IMR-90 (cell line): ENCODE measurements at regions not wholly inside any gene's neighbourhood (a gene's known extent, or its start where the extent isn't known, plus 50 kb on each side); places are given as distances from the start of the nearest gene placed in this dataset.

Experiments
- ATAC-seq: fragments of 200-7000 bp; cut with Tn5 transposase; 2 replicates; pipeline ENCODE4 v1.9.1; 2020; ENCODE audit warnings: low read depth, mild to moderate bottlenecking, moderate library complexity
- BruUV-seq: library from RNA; stranded (reverse); fragments of 400-500 nt; replicated peaks from 2 replicates; lab custom pipeline; 2021; lab: Mats Ljungman, UMichigan
- CTCF ChIA-PET: fragments of 300-600 bp; formaldehyde crosslinking; extraction: SDS; loops from one replicate; lab custom pipeline; 2021; ENCODE audit warnings: antibody characterized with exemption; lab: Yijun Ruan, JAX
- POLR2A ChIA-PET: fragments of 300-600 bp; sonication (Branson Sonifier 250); formaldehyde crosslinking; loops from one replicate; lab custom pipeline; 2022; ENCODE audit warnings: antibody characterized with exemption; ENCODE audit not compliant: unreplicated experiment; lab: Charles Lee
- DNase-seq: peaks from one replicate; pipeline ENCODE4 v3.0.0; 2013
- H2AFZ ChIP-seq: replicated peaks from 2 replicates; pipeline ENCODE3; 2013; ENCODE audit warnings: low read length, mild to moderate bottlenecking; ENCODE audit not compliant: poor library complexity
- H2AK5ac ChIP-seq: 2 replicates; pipeline ENCODE4 v1.6.1; 2013; ENCODE audit warnings: low read depth, low read length, inconsistent platforms
- H2AK9ac ChIP-seq: replicated peaks from 2 replicates; pipeline ENCODE3; 2013; ENCODE audit warnings: mild to moderate bottlenecking, low read depth, low read length, moderate library complexity; ENCODE audit not compliant: poor library complexity
- H2BK120ac ChIP-seq: 2 replicates; pipeline ENCODE4 v1.6.1; 2013; ENCODE audit warnings: low read depth, low read length, inconsistent platforms
- H2BK15ac ChIP-seq: 3 replicates; pipeline ENCODE4 v1.6.1; 2013; ENCODE audit warnings: low read depth, low read length, inconsistent platforms
- H2BK20ac ChIP-seq: 2 replicates; pipeline ENCODE4 v1.6.1; 2013; ENCODE audit warnings: low read depth, mild to moderate bottlenecking, inconsistent platforms, low read length, moderate library complexity
- H2BK5ac ChIP-seq: 2 replicates; pipeline ENCODE4 v1.6.1; 2013; ENCODE audit warnings: mild to moderate bottlenecking, low read depth, low read length, inconsistent platforms; ENCODE audit not compliant: poor library complexity, severe bottlenecking
- H3K14ac ChIP-seq: replicated peaks from 2 replicates; pipeline ENCODE4 v1.6.1; 2013; ENCODE audit warnings: low read depth, low read length, inconsistent platforms
- H3K18ac ChIP-seq: 2 replicates; pipeline ENCODE4 v1.6.1; 2013; ENCODE audit warnings: low read depth, low read length, control low read depth
- H3K23ac ChIP-seq: 2 replicates; pipeline ENCODE4 v1.6.1; 2013; ENCODE audit warnings: low read depth, low read length, inconsistent platforms
- H3K27ac ChIP-seq: 2 replicates; pipeline ENCODE4 v1.5.1; 2013; ENCODE audit warnings: mild to moderate bottlenecking, control low read depth, low read length; ENCODE audit not compliant: insufficient read depth
- H3K27me3 ChIP-seq: 2 replicates; pipeline ENCODE4 v1.6.1; 2013; ENCODE audit warnings: low read length; ENCODE audit not compliant: control insufficient read depth, insufficient read depth
- H3K36me3 ChIP-seq: 2 replicates; pipeline ENCODE4 v1.6.1; 2013; ENCODE audit warnings: low read length, mixed read lengths; ENCODE audit not compliant: control insufficient read depth, insufficient read depth
- H3K4ac ChIP-seq: 2 replicates; pipeline ENCODE4 v1.6.1; 2013; ENCODE audit warnings: low read depth, low read length, inconsistent platforms
- H3K4me1 ChIP-seq: 2 replicates; pipeline ENCODE4 v1.6.1; 2013; ENCODE audit warnings: low read length, mixed read lengths; ENCODE audit not compliant: control insufficient read depth, insufficient read depth
- H3K4me2 ChIP-seq: 2 replicates; pipeline ENCODE4 v1.6.1; 2013; ENCODE audit warnings: low read depth, mild to moderate bottlenecking, control low read depth, low read length, moderate library complexity
- H3K4me3 ChIP-seq: 2 replicates; pipeline ENCODE4 v1.5.1; 2013; ENCODE audit warnings: low read depth, mild to moderate bottlenecking, control low read depth, low read length, moderate library complexity; ENCODE audit not compliant: insufficient read depth
- H3K56ac ChIP-seq: 2 replicates; pipeline ENCODE4 v1.6.1; 2013; ENCODE audit warnings: low read length, inconsistent platforms; ENCODE audit not compliant: insufficient read depth; ENCODE audit errors: extremely low read depth
- H3K79me1 ChIP-seq, 2 experiments: 2 replicates each; pipeline ENCODE4 v1.6.1; 2013; ENCODE audit warnings: low read length in 2 of 2, inconsistent platforms in 1 of 2, low read depth in 1 of 2
- H3K9ac ChIP-seq: 2 replicates; pipeline ENCODE4 v1.6.1; 2013; ENCODE audit warnings: low read depth, low read length, control low read depth
- H3K9me1 ChIP-seq: 2 replicates; pipeline ENCODE4 v1.6.1; 2013; ENCODE audit warnings: low read length, inconsistent platforms; ENCODE audit not compliant: insufficient read depth
- H3K9me3 ChIP-seq: 2 replicates; pipeline ENCODE4 v1.6.1; 2013; ENCODE audit warnings: low read length; ENCODE audit not compliant: control insufficient read depth, insufficient read depth
- H4K20me1 ChIP-seq: 2 replicates; pipeline ENCODE4 v1.6.1; 2013; ENCODE audit warnings: low read length, inconsistent platforms; ENCODE audit not compliant: insufficient read depth
- H4K5ac ChIP-seq: 2 replicates; pipeline ENCODE4 v1.6.1; 2013; ENCODE audit warnings: mild to moderate bottlenecking, low read depth, low read length, control low read depth
- H4K8ac ChIP-seq, 2 experiments: 2 replicates each; pipeline ENCODE4 v1.6.1; 2013; ENCODE audit warnings: low read depth in 2 of 2, low read length in 2 of 2, control low read depth in 1 of 2, inconsistent platforms in 1 of 2
- H4K91ac ChIP-seq: 2 replicates; pipeline ENCODE4 v1.6.1; 2013; ENCODE audit warnings: low read depth, low read length, inconsistent platforms; ENCODE audit not compliant: insufficient read depth
- BHLHE40 ChIP-seq: fragments of 150-350 bp; IDR thresholded peaks from 2 replicates; pipeline ENCODE4 v1.6.1; 2016; ENCODE audit warnings: mild to moderate bottlenecking, low read depth, low read length
- CEBPB ChIP-seq: IDR thresholded peaks from 2 replicates; pipeline ENCODE4 v1.6.1; 2012; ENCODE audit warnings: low read depth, low read length, improper control_type of control experiment
- CHD1 ChIP-seq: IDR thresholded peaks from 2 replicates; pipeline ENCODE4 v1.6.1; 2012; ENCODE audit warnings: low read depth, low read length, improper control_type of control experiment
- FOS ChIP-seq: fragments of 150-350 bp; IDR thresholded peaks from 2 replicates; pipeline ENCODE4 v1.6.1; 2016; ENCODE audit warnings: low read depth, low read length
- MAFK ChIP-seq: IDR thresholded peaks from 2 replicates; pipeline ENCODE4 v1.6.1; 2012; ENCODE audit warnings: low read depth, low read length, improper control_type of control experiment
- MAZ ChIP-seq: IDR thresholded peaks from 2 replicates; pipeline ENCODE4 v1.6.1; 2012; ENCODE audit warnings: low read depth, mild to moderate bottlenecking, low read length, improper control_type of control experiment, moderate library complexity, borderline replicate concordance
- MXI1 ChIP-seq: IDR thresholded peaks from 2 replicates; pipeline ENCODE4 v1.6.1; 2012; ENCODE audit warnings: low read depth, mild to moderate bottlenecking, low read length, moderate library complexity, borderline replicate concordance
- NFE2L2 ChIP-seq: fragments of 150-350 bp; IDR thresholded peaks from 2 replicates; pipeline ENCODE4 v1.6.1; 2016; ENCODE audit warnings: low read depth, mild to moderate bottlenecking, low read length
- POLR2A ChIP-seq: IDR thresholded peaks from 2 replicates; pipeline ENCODE4 v1.6.1; 2012; ENCODE audit warnings: mild to moderate bottlenecking, low read depth, low read length
- RAD21 ChIP-seq: IDR thresholded peaks from 2 replicates; pipeline ENCODE4 v1.6.1; 2012; ENCODE audit warnings: low read length, improper control_type of control experiment
- RCOR1 ChIP-seq: IDR thresholded peaks from 2 replicates; pipeline ENCODE4 v1.6.1; 2012; ENCODE audit warnings: mild to moderate bottlenecking, low read length, improper control_type of control experiment; ENCODE audit not compliant: insufficient replicate concordance
- RFX5 ChIP-seq: IDR thresholded peaks from 2 replicates; pipeline ENCODE4 v1.8.0; 2012; ENCODE audit warnings: low read depth, mild to moderate bottlenecking, low read length, moderate library complexity
- SMC3 ChIP-seq: fragments of 150-350 bp; IDR thresholded peaks from 2 replicates; pipeline ENCODE4 v1.6.1; 2016; ENCODE audit warnings: low read depth, mild to moderate bottlenecking, antibody characterized with exemption, low read length, moderate library complexity
- USF2 ChIP-seq: fragments of 150-350 bp; IDR thresholded peaks from 2 replicates; pipeline ENCODE4 v1.6.1; 2017; ENCODE audit warnings: mild to moderate bottlenecking, antibody characterized with exemption, low read length, low read depth
- WGBS, 2 experiments: methylation state at CpG; one replicate each; pipeline versions ENCODE4 v1.1.5 to v1.1.7; 2013; ENCODE audit warnings: missing lambda C conversion rate in 2 of 2; ENCODE audit not compliant: insufficient read length in 1 of 2; ENCODE audit errors: extremely low coverage in 2 of 2; 5-methylcytosine and 5-hydroxymethylcytosine counted together
- dilution Hi-C: fragments of 300-500 bp; cut with HindIII; formaldehyde crosslinking; loops from one replicate; pipeline ENCODE4 v1.14.3; 2018; ENCODE audit warnings: low sequenced_read_pairs; ENCODE audit not compliant: unreplicated experiment
- in situ Hi-C: fragments of 300-500 bp; cut with MboI; formaldehyde crosslinking; loops from 3 replicates; pipeline ENCODE4 v1.14.3; 2019; ENCODE audit warnings: low sequenced_read_pairs, inconsistent platforms, mixed read lengths
- intact Hi-C: fragments of 100-400 bp; cut with micrococcal nuclease; formaldehyde crosslinking; loops from 2 replicates; pipeline ENCODE4 v1.10.0; 2022
- TF ChIP-seq, protein P1 (sequence below): fragments of 150-350 bp; IDR thresholded peaks from 2 replicates; pipeline ENCODE4 v1.6.1; 2016; ENCODE audit warnings: low read depth, mild to moderate bottlenecking, low read length, moderate library complexity, borderline replicate concordance
- TF ChIP-seq, protein P2 (sequence below): conservative IDR thresholded peaks from 2 replicates; pipeline ENCODE4 v1.5.1; 2012; ENCODE audit warnings: mild to moderate bottlenecking, low read depth, low read length, improper control_type of control experiment

DNA sequence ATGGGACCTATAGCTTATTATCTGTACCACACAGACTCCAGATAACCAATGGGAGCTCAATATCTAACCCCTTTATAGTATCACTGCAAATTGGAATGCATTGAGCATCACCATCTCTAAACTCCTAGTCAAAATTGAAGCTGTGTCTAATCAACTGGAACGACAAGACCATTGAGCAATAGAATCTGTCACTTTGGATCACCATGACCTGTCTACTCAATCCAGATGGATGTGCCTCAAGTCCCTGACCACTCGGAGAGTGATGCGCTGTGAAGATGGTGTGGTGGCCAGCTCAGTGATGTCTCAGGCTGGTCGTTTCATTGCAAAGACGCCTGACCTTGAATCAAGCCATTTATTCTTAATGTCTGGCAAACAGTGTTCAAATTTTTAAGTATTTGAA, 160.5 kb downstream of the SEMA6D start:
- ATAC-seq = no peak
- ChIA-PET POLR2A (no interaction called here), CTCF (no interaction called here)

More for the DNA sequence above, 160.5 kb downstream of the SEMA6D start:
- no peaks in the 10 kb centered on the region; the same call in none of the 2 replicates for H3K27me3 ChIP-seq
- dilution Hi-C loops (no loop called here), in situ Hi-C loops (no loop called here), intact Hi-C loops (no loop called here)
- no peak overlapping the region for H3K27ac ChIP-seq
- H3K79me1 ChIP-seq = no peaks in the 10 kb centered on the region
- H2BK20ac ChIP-seq = no peak overlapping the region
- H4K20me1 ChIP-seq = no peaks in the 10 kb centered on the region
- WGBS, 2 experiments = 71% methylated on average over 3 of the region's 5 CpGs; no CpG with 5 or more reads in 1 of the 2 experiments
- no peak overlapping the region for H3K14ac ChIP-seq
- no peak overlapping the region for H2AFZ ChIP-seq
- no peak overlapping the region for H2AK9ac ChIP-seq
- no peaks in the 10 kb centered on the region for H3K36me3 ChIP-seq
- H3K4me2 ChIP-seq = no peak overlapping the region
- H3K9me3 ChIP-seq = no peaks in the 10 kb centered on the region
- no peak overlapping the region for H3K4ac ChIP-seq
- H2BK15ac ChIP-seq = no peak overlapping the region
- no peak overlapping the region for H3K56ac ChIP-seq
- TF ChIP-seq, protein P1, sequence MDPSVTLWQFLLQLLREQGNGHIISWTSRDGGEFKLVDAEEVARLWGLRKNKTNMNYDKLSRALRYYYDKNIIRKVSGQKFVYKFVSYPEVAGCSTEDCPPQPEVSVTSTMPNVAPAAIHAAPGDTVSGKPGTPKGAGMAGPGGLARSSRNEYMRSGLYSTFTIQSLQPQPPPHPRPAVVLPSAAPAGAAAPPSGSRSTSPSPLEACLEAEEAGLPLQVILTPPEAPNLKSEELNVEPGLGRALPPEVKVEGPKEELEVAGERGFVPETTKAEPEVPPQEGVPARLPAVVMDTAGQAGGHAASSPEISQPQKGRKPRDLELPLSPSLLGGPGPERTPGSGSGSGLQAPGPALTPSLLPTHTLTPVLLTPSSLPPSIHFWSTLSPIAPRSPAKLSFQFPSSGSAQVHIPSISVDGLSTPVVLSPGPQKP = no peak
- TF ChIP-seq MXI1 = no peak
- no peak for TF ChIP-seq MAZ
- no peak for TF ChIP-seq FOS
- no peak for TF ChIP-seq BHLHE40
- TF ChIP-seq CHD1 = no peak
- no peak for TF ChIP-seq RFX5
- no peak for TF ChIP-seq RCOR1
- no peak for TF ChIP-seq SMC3
- TF ChIP-seq RAD21 = no peak
- TF ChIP-seq USF2 = no peak
- no peak for TF ChIP-seq POLR2A
- TF ChIP-seq MAFK = no peak
- TF ChIP-seq NFE2L2 = no peak
- TF ChIP-seq, protein P2, sequence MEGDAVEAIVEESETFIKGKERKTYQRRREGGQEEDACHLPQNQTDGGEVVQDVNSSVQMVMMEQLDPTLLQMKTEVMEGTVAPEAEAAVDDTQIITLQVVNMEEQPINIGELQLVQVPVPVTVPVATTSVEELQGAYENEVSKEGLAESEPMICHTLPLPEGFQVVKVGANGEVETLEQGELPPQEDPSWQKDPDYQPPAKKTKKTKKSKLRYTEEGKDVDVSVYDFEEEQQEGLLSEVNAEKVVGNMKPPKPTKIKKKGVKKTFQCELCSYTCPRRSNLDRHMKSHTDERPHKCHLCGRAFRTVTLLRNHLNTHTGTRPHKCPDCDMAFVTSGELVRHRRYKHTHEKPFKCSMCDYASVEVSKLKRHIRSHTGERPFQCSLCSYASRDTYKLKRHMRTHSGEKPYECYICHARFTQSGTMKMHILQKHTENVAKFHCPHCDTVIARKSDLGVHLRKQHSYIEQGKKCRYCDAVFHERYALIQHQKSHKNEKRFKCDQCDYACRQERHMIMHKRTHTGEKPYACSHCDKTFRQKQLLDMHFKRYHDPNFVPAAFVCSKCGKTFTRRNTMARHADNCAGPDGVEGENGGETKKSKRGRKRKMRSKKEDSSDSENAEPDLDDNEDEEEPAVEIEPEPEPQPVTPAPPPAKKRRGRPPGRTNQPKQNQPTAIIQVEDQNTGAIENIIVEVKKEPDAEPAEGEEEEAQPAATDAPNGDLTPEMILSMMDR = no peak
- no peak for TF ChIP-seq CEBPB
- H3K4me1 ChIP-seq = no peaks in the 10 kb centered on the region
- H4K5ac ChIP-seq = no peak overlapping the region
- H3K23ac ChIP-seq = no peak overlapping the region
- no peak overlapping the region for H3K4me3 ChIP-seq
- no peak overlapping the region for H2AK5ac ChIP-seq
- H4K8ac ChIP-seq = no peak overlapping the region
- H4K91ac ChIP-seq = no peak overlapping the region
- DNase-seq = no peak
- H2BK120ac ChIP-seq = no peak overlapping the region
- no peak overlapping the region for H3K18ac ChIP-seq
- H3K9ac ChIP-seq = no peak overlapping the region
- no peak overlapping the region for H2BK5ac ChIP-seq
- BruUV-seq = no TSS peak
- H3K9me1 ChIP-seq = no peaks in the 10 kb centered on the region
